ENCODE measurements at regions not wholly inside any gene's neighbourhood (a gene's known extent, or its start where the extent isn't known, plus 50 kb on each side); places are given as distances from the start of the nearest gene placed in this dataset.

DNA sequence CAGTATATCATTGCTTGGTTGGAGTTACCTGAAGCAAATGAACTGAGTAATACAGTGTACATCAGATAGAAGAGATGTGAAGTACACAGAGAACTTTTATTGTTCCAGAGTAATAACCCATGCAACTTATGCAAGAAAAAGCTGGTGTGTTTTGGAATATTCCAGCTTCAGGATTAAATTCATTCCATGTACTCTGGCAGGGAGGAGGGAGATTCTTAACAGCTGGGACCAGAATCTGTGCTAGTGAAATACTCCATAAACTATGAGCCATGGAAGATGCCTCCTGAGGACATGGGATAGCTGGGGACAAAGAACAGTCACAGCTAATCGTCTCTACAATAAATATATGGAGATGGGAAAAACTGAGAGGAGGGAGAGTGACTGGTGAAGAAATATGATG, 101.6 kb upstream of the OTUD4 start:
- TF ChIP-seq POLR2A (IDR thresholded peaks at IDR 0.05) (no peak), CTCF (IDR thresholded peaks at IDR 0.05) (no peak)
